NCI-H2107 treated with DMSO at 0.1 percent for 48 hours (cell line): ENCODE measurements at regions not wholly inside any gene's neighbourhood (a gene's known extent, or its start where the extent isn't known, plus 50 kb on each side); places are given as distances from the start of the nearest gene placed in this dataset.
A peak's percentile ranks its signal among the peaks of the same experiment; 100 is the strongest.

Experiments
- DNase-seq: peaks from one replicate; lab custom pipeline; 2025; ENCODE audit not compliant: unreplicated experiment; lab: John Stamatoyannopoulos, UW

- DNase-seq: no peak
Measured at GRCh38 chr15:99440551-99441443, 125.0 kb upstream of the MEF2A start.

GRCh38 chr15:99441444-99441800, 124.4 kb upstream of the MEF2A start:
- no peak for DNase-seq

GRCh38 chr15:99441871-99442251, 123.9 kb upstream of the MEF2A start:
- no peak for DNase-seq

GRCh38 chr15:99442252-99442897, 123.4 kb upstream of the MEF2A start:
- DNase-seq: no peak

GRCh38 chr15:99443056-99443756, 122.6 kb upstream of the MEF2A start:
- DNase-seq: no peak

GRCh38 chr15:99443768-99444446, 121.9 kb upstream of the MEF2A start:
- DNase-seq: no peak

- no peak for DNase-seq
Measured at GRCh38 chr15:99445272-99445850, 120.4 kb upstream of the MEF2A start.

- peak; percentile 22 for DNase-seq
Measured at GRCh38 chr15:99446565-99447496, 119.0 kb upstream of the MEF2A start.

GRCh38 chr15:99447497-99448371, 118.0 kb upstream of the MEF2A start:
- no peak for DNase-seq

GRCh38 chr15:99449514-99449913, 116.3 kb upstream of the MEF2A start:
- no peak for DNase-seq

- DNase-seq: no peak
Measured at GRCh38 chr15:99450896-99451358, 114.9 kb upstream of the MEF2A start.

- DNase-seq: no peak
Measured at GRCh38 chr15:99451484-99451883, 114.3 kb upstream of the MEF2A start.

- DNase-seq: no peak
Measured at GRCh38 chr15:99452010-99452409, 113.8 kb upstream of the MEF2A start.

- no peak for DNase-seq
Measured at GRCh38 chr15:99452728-99453636, 112.8 kb upstream of the MEF2A start.

GRCh38 chr15:99453637-99454030, 112.2 kb upstream of the MEF2A start:
- DNase-seq: no peak

- no peak for DNase-seq
Measured at GRCh38 chr15:99454107-99454809, 111.5 kb upstream of the MEF2A start.
